Pancreas (tissue), 10 donors: ENCODE measurements at regions not wholly inside any gene's neighbourhood (a gene's known extent, or its start where the extent isn't known, plus 50 kb on each side); places are given as distances from the start of the nearest gene placed in this dataset.

Source experiments
- ATAC-seq, 4 donors: fragments of 200-7000 bp; cut with Tn5 transposase; one replicate each; pipeline versions ENCODE4 v1.8.0 to v1.9.1; 2020; ENCODE audit warnings: mild to moderate bottlenecking in 4 of 4, moderate library complexity in 4 of 4
- DNase-seq, 6 donors: peaks; one replicate each; pipeline ENCODE4 v3.0.0-alpha.2; 2020
- FAIRE-seq: peaks from 2 replicates; lab custom pipeline; 2012; peaks lifted over from hg19 to GRCh38; lab: Jason Lieb, UNC
- H3K27ac ChIP-seq, 4 donors: fragments of 200-600 bp; sonication (generic); 1 replicate in 3 of 4; 2 replicates in 1 of 4; pipeline versions ENCODE4 v1.5.0 to v1.8.0; 2020
- H3K27me3 ChIP-seq, 4 donors: fragments of 200-600 bp; one replicate each; pipeline ENCODE4 v1.8.0; 2021
- H3K36me3 ChIP-seq, 3 donors: fragments of 200-600 bp; sonication (generic) in 1 of 3; one replicate each; pipeline versions ENCODE4 v1.5.0 to v1.8.0; 2020 to 2021
- H3K4me1 ChIP-seq, 3 donors: fragments of 200-600 bp; one replicate each; pipeline ENCODE4 v1.8.0; 2021
- H3K4me3 ChIP-seq, 4 donors: fragments of 200-600 bp; sonication (generic) in 2 of 4; one replicate each; pipeline versions ENCODE4 v1.5.0 to v1.8.0; 2020 to 2021
- H3K9me3 ChIP-seq, 4 donors: fragments of 200-600 bp; one replicate each; pipeline ENCODE4 v1.8.0; 2021
- CTCF ChIP-seq, 4 donors: fragments of 200-600 bp; sonication (generic) in 3 of 4; IDR thresholded peaks; one replicate each; pipeline versions ENCODE4 v1.5.0 to v1.8.0; 2021; ENCODE audit warnings: antibody characterized with exemption in 4 of 4
- WGBS, 2 donors: extraction: QIAGEN DNeasy Blood & Tissue Kit; methylation state at CpG; one replicate each; pipeline ENCODE4 v1.1.7; 2013; 5-methylcytosine and 5-hydroxymethylcytosine counted together
- intact Hi-C, 3 donors: fragments of 100-400 bp; cut with DNase I; formaldehyde crosslinking; loops; one replicate each; pipeline versions ENCODE4 v1.11.1 to v1.14.2; 2022
- donor health status: healthy with polysubstance abuse.
- donor health status: DM: no; HTN: no; CAD: no; lungs with moderate emphysema.
- donor health status: DM: no; HTN: no; CAD: no.
- donor health status: control.
- donor health status: control.
- donor health status: Bipolar disorder and iron deficiency.
- donor health status: DM: yes; HTN: yes; CAD: no.
- donor health status: DM: no; HTN: no; CAD: no.
- donor health status: DM: no; HTN: no; CAD: no.
- donor health status: DM: yes; HTN: yes; CAD: no.

GRCh38 chr1:38670544-38671122 lies 188.9 kb downstream of the RRAGC start:
- FAIRE-seq (no peak), ATAC-seq (no peak), DNase-seq (no peak)
- intact Hi-C loops, result no loop called here
- Histone ChIP-seq H3K9me3 (no peaks in the 10 kb centered on the region), H3K27me3 (peaks cover 0 to 4% (median 0%) of the 10 kb centered on the region in 4 donors), H3K36me3 (no peaks in the 10 kb centered on the region), H3K4me3 (no peak overlapping the region), H3K27ac (no peak overlapping the region), H3K4me1 (no peaks in the 10 kb centered on the region)
- TF ChIP-seq CTCF (IDR thresholded peaks at IDR 0.05), result no peak
- 55 to 59% methylated on average over 4 of the region's 4 CpGs for WGBS, 2 donors

- FAIRE-seq, result no peak
- intact Hi-C loops, result no loop called here
These were observed 191.9 kb downstream of the RRAGC start for GRCh38 chr1:38667626-38668025.

GRCh38 chr1:38662126-38662525 lies 197.4 kb downstream of the RRAGC start:
- ATAC-seq (no peak), DNase-seq (no peak), FAIRE-seq (no peak)
- Histone ChIP-seq H3K4me1 (no peaks in the 10 kb centered on the region), H3K27me3 (no peaks in the 10 kb centered on the region), H3K27ac (no peak overlapping the region), H3K9me3 (no peaks in the 10 kb centered on the region), H3K4me3 (no peak overlapping the region), H3K36me3 (no peaks in the 10 kb centered on the region)
- intact Hi-C loops, result no loop called here
- 64 to 69% methylated on average over 7 of the region's 7 CpGs for WGBS, 2 donors
- TF ChIP-seq CTCF (IDR thresholded peaks at IDR 0.05), result no peak

More at GRCh38 chr1:38667626-38668025, 191.9 kb downstream of the RRAGC start:
- DNase-seq (no peak), ATAC-seq (no peak)
- Histone ChIP-seq H3K36me3 (no peaks in the 10 kb centered on the region), H3K4me1 (no peaks in the 10 kb centered on the region), H3K4me3 (no peak overlapping the region), H3K27me3 (peaks cover 0 to 4% (median 0%) of the 10 kb centered on the region in 4 donors), H3K9me3 (no peaks in the 10 kb centered on the region), H3K27ac (no peak overlapping the region)
- 26 to 32% methylated on average over 4 of the region's 4 CpGs for WGBS, 2 donors
- no peak for TF ChIP-seq CTCF (IDR thresholded peaks at IDR 0.05)

GRCh38 chr1:38658883-38659282 lies 200.7 kb downstream of the RRAGC start:
- Histone ChIP-seq H3K27me3 (no peaks in the 10 kb centered on the region), H3K9me3 (no peaks in the 10 kb centered on the region), H3K36me3 (no peaks in the 10 kb centered on the region), H3K4me1 (no peaks in the 10 kb centered on the region), H3K27ac (no peak overlapping the region), H3K4me3 (no peak overlapping the region)
- no peak for ATAC-seq
- no peak for FAIRE-seq
- TF ChIP-seq CTCF (IDR thresholded peaks at IDR 0.05), result no peak
- intact Hi-C loops, result no loop called here
- WGBS, 2 donors, result 22 to 29% methylated on average over 1 of the region's 1 CpG
- DNase-seq, result no peak

- H3K27ac ChIP-seq, result no peak overlapping the region
- TF ChIP-seq CTCF (IDR thresholded peaks at IDR 0.05), result no peak
- FAIRE-seq (no peak), DNase-seq (no peak), ATAC-seq (no peak)
- no peaks in the 10 kb centered on the region for H3K4me1 ChIP-seq
- no peaks in the 10 kb centered on the region for H3K27me3 ChIP-seq
- intact Hi-C loops, result no loop called here
- no peak overlapping the region for H3K4me3 ChIP-seq
- H3K9me3 ChIP-seq, result no peaks in the 10 kb centered on the region
- 82 to 90% methylated on average over 2 of the region's 2 CpGs for WGBS, 2 donors
- H3K36me3 ChIP-seq, result no peaks in the 10 kb centered on the region
These were observed 201.7 kb downstream of the RRAGC start for GRCh38 chr1:38657873-38658272.
